Thyroid gland (tissue), 4 donors: ENCODE measurements at regions not wholly inside any gene's neighbourhood (a gene's known extent, or its start where the extent isn't known, plus 50 kb on each side); places are given as distances from the start of the nearest gene placed in this dataset.

ENCODE experiments used
- CTCF ChIP-seq, 6 experiments: fragments of 200-600 bp in 3 of 6; fragments of 450-650 bp in 3 of 6; sonication (generic) in 3 of 6; IDR thresholded peaks; one replicate each; pipeline ENCODE4 v1.5.1; 2016 to 2019; ENCODE audit warnings: antibody characterized with exemption in 6 of 6, mild to moderate bottlenecking in 2 of 6, inconsistent platforms in 1 of 6, moderate library complexity in 1 of 6
- POLR2A ChIP-seq, 2 donors: fragments of 450-650 bp; IDR thresholded peaks; one replicate each; pipeline ENCODE4 v1.6.1; 2017; ENCODE audit warnings: antibody characterized with exemption in 2 of 2, mild to moderate bottlenecking in 2 of 2, moderate library complexity in 1 of 2

- TF ChIP-seq CTCF (IDR thresholded peaks at IDR 0.05) (no peak), POLR2A (IDR thresholded peaks at IDR 0.05) (no peak)
These were observed 266.3 kb downstream of the TLR4 start for GRCh38 chr9:117970276-117971050.
